Stimulated activated memory B cell treated with anti-CD40 and anti-IgM and Interleukin-4, amounts not matched to agents 10 μg/mL and 1 μg/mL and 100 μg/mL, for 72 hours (primary cell): ENCODE measurements at regions not wholly inside any gene's neighbourhood (a gene's known extent, or its start where the extent isn't known, plus 50 kb on each side); places are given as distances from the start of the nearest gene placed in this dataset.

Source experiments
- ATAC-seq: fragments of 150-1000 bp; cut with Tn5 transposase; 2 replicates; pipeline ENCODE4 v1.10.0; 2021
- H3K27ac Mint-ChIP-seq: one replicate; pipeline ENCODE4 v1.8.0; 2022; ENCODE audit warnings: mild to moderate bottlenecking, mixed read lengths
- H3K27me3 Mint-ChIP-seq: one replicate; pipeline ENCODE4 v1.8.0; 2022; ENCODE audit warnings: mixed read lengths
- H3K36me3 Mint-ChIP-seq: one replicate; pipeline ENCODE4 v1.8.0; 2022; ENCODE audit warnings: mixed read lengths
- H3K4me1 Mint-ChIP-seq: one replicate; pipeline ENCODE4 v1.8.0; 2022; ENCODE audit warnings: mixed read lengths
- H3K4me3 Mint-ChIP-seq: one replicate; pipeline ENCODE4 v1.8.0; 2022; ENCODE audit warnings: mild to moderate bottlenecking, moderate library complexity, mixed read lengths
- H3K9me3 Mint-ChIP-seq: one replicate; pipeline ENCODE4 v1.8.0; 2022; ENCODE audit warnings: mixed read lengths

GRCh38 chr4:158068068-158068467, 104.8 kb downstream of the GASK1B start:
- no peaks in the 10 kb centered on the region for H3K4me1 Mint-ChIP-seq
- no peak overlapping the region for H3K27ac Mint-ChIP-seq
- H3K27me3 Mint-ChIP-seq: no peaks in the 10 kb centered on the region
- peaks cover 3% of the 10 kb centered on the region for H3K9me3 Mint-ChIP-seq
- no peak for ATAC-seq
- H3K36me3 Mint-ChIP-seq: no peaks in the 10 kb centered on the region
- no peak overlapping the region for H3K4me3 Mint-ChIP-seq

DNA sequence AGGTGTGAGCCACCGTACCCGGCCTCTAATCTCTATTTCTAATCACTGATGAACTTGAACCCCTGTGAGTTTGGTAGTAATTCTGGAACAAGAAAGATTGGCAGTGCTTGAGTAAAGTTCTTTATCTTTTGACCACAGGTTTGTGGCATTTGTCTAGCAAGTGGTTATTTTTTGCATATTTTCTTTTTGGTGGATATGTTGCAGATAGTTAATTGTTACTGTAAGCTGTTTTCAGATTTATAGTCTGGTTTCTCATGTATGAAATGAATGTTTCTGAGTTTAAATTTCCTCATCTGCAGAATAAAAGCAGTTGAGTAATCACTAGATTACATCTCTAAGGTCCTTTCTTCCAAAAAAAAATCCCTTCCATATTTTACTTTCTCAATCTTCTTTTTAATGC, 105.2 kb downstream of the GASK1B start:
- no peak overlapping the region for H3K4me3 Mint-ChIP-seq
- H3K36me3 Mint-ChIP-seq: no peaks in the 10 kb centered on the region
- no peak for ATAC-seq
- no peaks in the 10 kb centered on the region for H3K27me3 Mint-ChIP-seq
- H3K27ac Mint-ChIP-seq: no peak overlapping the region
- no peaks in the 10 kb centered on the region for H3K4me1 Mint-ChIP-seq
- no peaks in the 10 kb centered on the region for H3K9me3 Mint-ChIP-seq

GRCh38 chr4:158065603-158066002, 107.2 kb downstream of the GASK1B start:
- Mint-ChIP-seq H3K9me3 (no peaks in the 10 kb centered on the region), H3K27me3 (no peaks in the 10 kb centered on the region), H3K4me1 (no peaks in the 10 kb centered on the region), H3K36me3 (no peaks in the 10 kb centered on the region), H3K27ac (no peak overlapping the region), H3K4me3 (no peak overlapping the region)
- no peak for ATAC-seq

DNA sequence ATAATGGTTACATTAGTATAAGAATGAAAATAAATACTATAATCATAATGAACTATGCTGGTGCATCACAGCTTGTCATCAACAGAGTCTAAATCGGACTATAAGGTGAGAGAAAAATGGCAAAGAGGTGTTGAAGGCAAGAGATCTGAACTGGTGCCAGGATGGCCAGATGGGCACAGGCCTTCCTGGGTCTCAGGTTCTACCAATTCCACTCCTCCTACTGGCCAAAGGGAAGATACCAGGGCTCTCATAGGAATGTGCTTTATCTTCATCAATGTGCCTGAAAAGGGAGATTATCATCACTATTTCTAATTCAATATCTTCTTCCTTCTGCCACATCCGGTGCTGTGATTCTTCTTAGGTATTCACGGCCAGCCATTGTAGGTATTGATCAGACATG, 107.6 kb downstream of the GASK1B start:
- no peak overlapping the region for H3K4me3 Mint-ChIP-seq
- H3K27ac Mint-ChIP-seq: no peak overlapping the region
- no peaks in the 10 kb centered on the region for H3K27me3 Mint-ChIP-seq
- no peaks in the 10 kb centered on the region for H3K9me3 Mint-ChIP-seq
- H3K36me3 Mint-ChIP-seq: no peaks in the 10 kb centered on the region
- ATAC-seq: no peak
- H3K4me1 Mint-ChIP-seq: no peaks in the 10 kb centered on the region

- no peak overlapping the region for H3K4me3 Mint-ChIP-seq
- peaks cover 2% of the 10 kb centered on the region for H3K9me3 Mint-ChIP-seq
- no peak overlapping the region for H3K27ac Mint-ChIP-seq
- no peaks in the 10 kb centered on the region for H3K36me3 Mint-ChIP-seq
- no peak for ATAC-seq
- no peaks in the 10 kb centered on the region for H3K4me1 Mint-ChIP-seq
- no peaks in the 10 kb centered on the region for H3K27me3 Mint-ChIP-seq
These were observed 116.1 kb downstream of the GASK1B start for GRCh38 chr4:158056689-158057245.

GRCh38 chr4:158055668-158056067, 117.2 kb downstream of the GASK1B start:
- Mint-ChIP-seq H3K27ac (no peak overlapping the region), H3K36me3 (no peaks in the 10 kb centered on the region), H3K4me3 (no peak overlapping the region), H3K27me3 (no peaks in the 10 kb centered on the region), H3K4me1 (no peaks in the 10 kb centered on the region), H3K9me3 (peaks cover 2% of the 10 kb centered on the region)
- ATAC-seq: no peak

- H3K27ac Mint-ChIP-seq: no peak overlapping the region
- peaks cover 5% of the 10 kb centered on the region for H3K9me3 Mint-ChIP-seq
- no peak overlapping the region for H3K4me3 Mint-ChIP-seq
- no peaks in the 10 kb centered on the region for H3K27me3 Mint-ChIP-seq
- no peak for ATAC-seq
- H3K4me1 Mint-ChIP-seq: no peaks in the 10 kb centered on the region
- no peaks in the 10 kb centered on the region for H3K36me3 Mint-ChIP-seq
These were observed 119.0 kb downstream of the GASK1B start for GRCh38 chr4:158053801-158054200.

DNA sequence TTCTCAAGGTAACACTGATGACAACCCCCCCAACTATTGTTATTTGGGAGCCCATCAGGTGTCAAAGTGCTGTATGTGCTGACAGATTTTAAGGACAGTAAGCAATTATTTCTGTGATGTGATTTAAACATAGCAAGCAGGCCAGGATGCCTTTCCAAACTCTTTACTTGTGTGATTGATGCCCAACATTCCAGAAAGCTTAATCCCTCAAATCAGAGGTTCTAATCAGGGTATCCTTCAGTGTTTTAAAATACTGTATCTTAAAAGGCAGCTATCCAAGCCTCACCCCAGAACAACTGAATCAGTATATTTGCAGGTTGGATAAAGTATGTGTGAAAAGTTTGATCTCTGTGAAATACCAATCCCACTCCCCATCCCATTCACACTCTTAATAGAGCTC, 119.7 kb downstream of the GASK1B start:
- H3K4me3 Mint-ChIP-seq: no peak overlapping the region
- no peak overlapping the region for H3K27ac Mint-ChIP-seq

GRCh38 chr4:158051401-158052235, 121.2 kb downstream of the GASK1B start:
- peaks cover 2% of the 10 kb centered on the region for H3K9me3 Mint-ChIP-seq
- ATAC-seq: no peak
- no peaks in the 10 kb centered on the region for H3K27me3 Mint-ChIP-seq
- H3K4me1 Mint-ChIP-seq: no peaks in the 10 kb centered on the region
- no peaks in the 10 kb centered on the region for H3K36me3 Mint-ChIP-seq
- no peak overlapping the region for H3K4me3 Mint-ChIP-seq
- no peak overlapping the region for H3K27ac Mint-ChIP-seq

More for the DNA sequence above, 119.7 kb downstream of the GASK1B start:
- Mint-ChIP-seq H3K4me1 (no peaks in the 10 kb centered on the region), H3K9me3 (peaks cover 5% of the 10 kb centered on the region), H3K36me3 (no peaks in the 10 kb centered on the region), H3K27me3 (no peaks in the 10 kb centered on the region)
- no peak for ATAC-seq

DNA sequence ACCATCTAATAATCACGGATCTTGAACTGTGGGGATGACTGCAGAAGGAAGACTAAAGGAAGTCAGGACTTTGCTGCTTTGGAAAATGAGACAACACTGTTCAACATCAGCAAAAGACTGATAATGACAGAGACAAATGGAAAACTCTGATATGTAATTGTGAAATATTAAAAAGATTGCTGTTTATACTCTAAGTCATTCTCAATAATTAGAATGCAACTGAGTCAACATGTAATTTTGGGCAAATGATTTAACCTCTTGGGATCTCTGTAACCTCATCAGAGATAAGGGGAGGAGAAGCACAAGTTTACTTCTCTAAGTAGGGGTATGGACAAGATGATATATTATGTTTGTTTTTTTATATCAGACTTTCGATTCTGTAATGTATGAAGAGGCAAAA, 121.9 kb downstream of the GASK1B start:
- no peaks in the 10 kb centered on the region for H3K27me3 Mint-ChIP-seq
- no peaks in the 10 kb centered on the region for H3K36me3 Mint-ChIP-seq
- no peak overlapping the region for H3K27ac Mint-ChIP-seq

DNA sequence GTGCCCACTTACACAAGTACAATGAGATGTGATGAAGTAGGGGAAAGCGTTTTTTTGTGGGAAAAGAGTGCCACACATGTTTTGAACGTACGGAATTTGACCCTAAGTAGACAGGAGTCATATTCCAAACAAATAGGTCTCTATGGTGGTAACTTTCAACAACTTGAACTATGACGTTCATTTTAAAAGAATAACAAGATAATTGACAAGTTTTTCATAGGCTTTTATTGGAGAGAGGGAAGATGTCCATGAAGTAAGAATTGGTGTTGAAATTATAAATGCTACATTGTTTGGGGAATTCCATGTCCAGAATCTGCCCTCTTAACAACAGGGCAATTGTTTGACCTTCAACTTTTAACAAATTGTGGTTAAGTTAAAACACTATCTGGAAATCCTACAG, 126.5 kb downstream of the GASK1B start:
- H3K27me3 Mint-ChIP-seq: no peaks in the 10 kb centered on the region
- H3K27ac Mint-ChIP-seq: no peak overlapping the region
- no peak overlapping the region for H3K4me3 Mint-ChIP-seq
- no peaks in the 10 kb centered on the region for H3K36me3 Mint-ChIP-seq
- no peaks in the 10 kb centered on the region for H3K4me1 Mint-ChIP-seq
- ATAC-seq: no peak
- peaks cover 4% of the 10 kb centered on the region for H3K9me3 Mint-ChIP-seq

More for the DNA sequence above, 121.9 kb downstream of the GASK1B start:
- no peak overlapping the region for H3K4me3 Mint-ChIP-seq
- no peaks in the 10 kb centered on the region for H3K4me1 Mint-ChIP-seq
- H3K9me3 Mint-ChIP-seq: peaks cover 2% of the 10 kb centered on the region
- no peak for ATAC-seq

DNA sequence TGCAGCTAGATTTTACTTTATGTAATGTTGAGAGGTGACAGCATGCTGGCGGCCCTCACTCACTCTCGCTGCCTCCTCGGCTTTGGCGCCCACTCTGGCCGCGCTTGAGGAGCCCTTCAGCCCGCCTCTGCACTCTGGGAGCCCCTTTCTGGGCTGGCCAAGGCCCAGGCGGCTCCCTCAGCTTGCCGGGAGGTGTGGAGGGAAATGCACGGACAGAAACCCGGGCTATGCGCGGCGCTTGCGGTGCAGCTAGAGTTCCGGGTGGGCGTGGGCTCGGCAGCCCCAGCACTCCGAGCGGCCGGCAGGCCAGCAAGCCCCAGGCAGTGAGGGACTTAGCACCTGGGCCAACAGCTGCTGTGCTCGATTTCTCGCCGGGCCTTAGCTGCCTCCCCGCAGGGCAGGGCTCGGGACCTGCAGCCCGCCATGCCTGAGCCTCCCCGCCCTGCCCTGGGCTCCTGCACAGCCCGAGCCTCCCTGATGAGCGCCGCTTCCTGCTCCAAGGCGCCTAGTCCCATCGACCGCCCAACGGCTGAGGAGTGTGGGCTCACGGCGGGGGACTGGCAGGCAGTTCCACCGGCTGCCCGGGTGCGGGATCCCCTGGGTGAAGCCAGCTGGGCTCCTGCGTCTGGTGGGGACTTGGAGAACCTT, 128.7 kb downstream of the GASK1B start:
- Mint-ChIP-seq H3K36me3 (no peaks in the 10 kb centered on the region), H3K4me3 (no peak overlapping the region), H3K27ac (no peak overlapping the region), H3K4me1 (no peaks in the 10 kb centered on the region), H3K9me3 (peaks cover 12% of the 10 kb centered on the region), H3K27me3 (no peaks in the 10 kb centered on the region)
- ATAC-seq: no peak

GRCh38 chr4:158042591-158043030, 130.2 kb downstream of the GASK1B start:
- Mint-ChIP-seq H3K4me3 (no peak overlapping the region), H3K27ac (no peak overlapping the region), H3K36me3 (no peaks in the 10 kb centered on the region)

GRCh38 chr4:158038718-158039117, 134.1 kb downstream of the GASK1B start:
- H3K4me1 Mint-ChIP-seq: no peaks in the 10 kb centered on the region
- no peaks in the 10 kb centered on the region for H3K27me3 Mint-ChIP-seq
- H3K9me3 Mint-ChIP-seq: peaks cover 12% of the 10 kb centered on the region
- H3K4me3 Mint-ChIP-seq: no peak overlapping the region
- H3K27ac Mint-ChIP-seq: no peak overlapping the region
- no peaks in the 10 kb centered on the region for H3K36me3 Mint-ChIP-seq
- ATAC-seq: no peak

More at GRCh38 chr4:158042591-158043030, 130.2 kb downstream of the GASK1B start:
- Mint-ChIP-seq H3K9me3 (peaks cover 12% of the 10 kb centered on the region), H3K27me3 (no peaks in the 10 kb centered on the region), H3K4me1 (no peaks in the 10 kb centered on the region)
- ATAC-seq: no peak

DNA sequence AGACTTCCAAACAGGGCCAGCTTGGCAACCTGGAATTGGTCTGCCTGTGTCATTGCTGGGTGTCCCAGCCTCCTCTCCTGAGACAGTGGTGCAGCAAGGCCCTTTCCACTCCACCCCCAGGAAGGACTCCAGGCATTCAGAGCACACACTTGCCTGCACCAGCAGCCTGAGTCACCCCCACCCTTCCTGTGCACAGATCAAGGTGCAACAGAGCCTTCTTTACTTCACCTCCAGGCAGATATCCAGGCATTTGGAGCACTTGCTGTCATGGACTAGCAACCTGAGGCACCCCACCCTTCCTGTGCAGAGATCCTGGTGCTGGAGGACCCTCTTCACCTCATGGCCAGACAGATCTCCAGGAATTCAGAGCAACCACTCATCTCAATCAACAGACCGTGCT, 135.8 kb downstream of the GASK1B start:
- no peaks in the 10 kb centered on the region for H3K36me3 Mint-ChIP-seq
- peaks cover 12% of the 10 kb centered on the region for H3K9me3 Mint-ChIP-seq
- H3K4me1 Mint-ChIP-seq: no peaks in the 10 kb centered on the region
- no peaks in the 10 kb centered on the region for H3K27me3 Mint-ChIP-seq
- no peak overlapping the region for H3K27ac Mint-ChIP-seq
- ATAC-seq: no peak
- no peak overlapping the region for H3K4me3 Mint-ChIP-seq
